ENCODE measurements at regions not wholly inside any gene's neighbourhood (a gene's known extent, or its start where the extent isn't known, plus 50 kb on each side); places are given as distances from the start of the nearest gene placed in this dataset.

- Histone ChIP-seq H2AFZ (ENCODE audit: low read length) (no peak overlapping the region), H3K27ac (ENCODE audit: low read depth, low read length, poor library complexity, severe bottlenecking) (no peak overlapping the region), H3K79me2 (ENCODE audit: insufficient read depth, low read depth, low read length) (no peaks in the 10 kb centered on the region), H3K9me2 (ENCODE audit: insufficient read depth, low read length) (no peaks in the 10 kb centered on the region), H3K4me1 (ENCODE audit: insufficient read depth, low read length, poor library complexity, severe bottlenecking) (no peaks in the 10 kb centered on the region), H3K9me3 (ENCODE audit: low read length) (no peaks in the 10 kb centered on the region), H3K4me2 (ENCODE audit: low read length) (no peak overlapping the region), H4K20me1 (ENCODE audit: insufficient read depth, low read length) (no peaks in the 10 kb centered on the region), H3K4me3 (ENCODE audit: low read depth, low read length, poor library complexity, severe bottlenecking) (no peak overlapping the region), H3K36me3 (ENCODE audit: insufficient read depth, low read length) (no peaks in the 10 kb centered on the region)
- ChIA-PET POLR2A (no interaction called here), CTCF (ENCODE audit: unreplicated experiment) (no interaction called here)
- no TSS peak for BruUV-seq (replicated peaks)
- intact Hi-C loops (cut with micrococcal nuclease; ENCODE audit: unreplicated experiment), result no loop called here
- no peak for DNase-seq (ENCODE audit: low spot score)
- no peak for TF ChIP-seq EZH2phosphoT487 (IDR thresholded peaks at IDR 0.05; ENCODE audit: borderline replicate concordance, low read depth, low read length)
- TF ChIP-seq CTCF (conservative IDR thresholded peaks at IDR 0.05; ENCODE audit: low read length), result no peak
These were observed 431.0 kb upstream of the SLC30A5 start for GRCh38 chr5:68662804-68663307.

GRCh38 chr5:68669864-68670575, 423.8 kb upstream of the SLC30A5 start:
- Histone ChIP-seq H2AFZ (ENCODE audit: low read length) (no peak overlapping the region), H3K79me2 (ENCODE audit: insufficient read depth, low read depth, low read length) (no peaks in the 10 kb centered on the region), H4K20me1 (ENCODE audit: insufficient read depth, low read length) (no peaks in the 10 kb centered on the region), H3K36me3 (ENCODE audit: insufficient read depth, low read length) (no peaks in the 10 kb centered on the region), H3K9me3 (ENCODE audit: low read length) (no peaks in the 10 kb centered on the region), H3K27ac (ENCODE audit: low read depth, low read length, poor library complexity, severe bottlenecking) (no peak overlapping the region), H3K9me2 (ENCODE audit: insufficient read depth, low read length) (no peaks in the 10 kb centered on the region), H3K4me2 (ENCODE audit: low read length) (no peak overlapping the region), H3K4me3 (ENCODE audit: low read depth, low read length, poor library complexity, severe bottlenecking) (no peak overlapping the region), H3K4me1 (ENCODE audit: insufficient read depth, low read length, poor library complexity, severe bottlenecking) (no peaks in the 10 kb centered on the region)
- DNase-seq (ENCODE audit: low spot score), result no peak
- BruUV-seq (replicated peaks), result no TSS peak
- TF ChIP-seq EZH2phosphoT487 (IDR thresholded peaks at IDR 0.05; ENCODE audit: borderline replicate concordance, low read depth, low read length) (no peak), CTCF (conservative IDR thresholded peaks at IDR 0.05; ENCODE audit: low read length) (no peak)
- POLR2A ChIA-PET, result interaction anchor here (0.6 kb wide), 1 partner anchor 486 kb away, joined by 4 read pairs; no protein-coding TSS in a partner anchor
- CTCF ChIA-PET (ENCODE audit: unreplicated experiment), result no interaction called here
- intact Hi-C loops (cut with micrococcal nuclease; ENCODE audit: unreplicated experiment), result no loop called here

- Histone ChIP-seq H3K4me3 (ENCODE audit: low read depth, low read length, poor library complexity, severe bottlenecking) (no peak overlapping the region), H4K20me1 (ENCODE audit: insufficient read depth, low read length) (no peaks in the 10 kb centered on the region), H3K4me1 (ENCODE audit: insufficient read depth, low read length, poor library complexity, severe bottlenecking) (no peaks in the 10 kb centered on the region), H3K4me2 (ENCODE audit: low read length) (no peak overlapping the region), H3K27ac (ENCODE audit: low read depth, low read length, poor library complexity, severe bottlenecking) (no peak overlapping the region), H3K79me2 (ENCODE audit: insufficient read depth, low read depth, low read length) (no peaks in the 10 kb centered on the region), H3K36me3 (ENCODE audit: insufficient read depth, low read length) (no peaks in the 10 kb centered on the region), H2AFZ (ENCODE audit: low read length) (no peak overlapping the region), H3K9me2 (ENCODE audit: insufficient read depth, low read length) (no peaks in the 10 kb centered on the region), H3K9me3 (ENCODE audit: low read length) (no peaks in the 10 kb centered on the region)
- BruUV-seq (replicated peaks), result no TSS peak
- intact Hi-C loops (cut with micrococcal nuclease; ENCODE audit: unreplicated experiment), result no loop called here
- no peak for DNase-seq (ENCODE audit: low spot score)
- TF ChIP-seq EZH2phosphoT487 (IDR thresholded peaks at IDR 0.05; ENCODE audit: borderline replicate concordance, low read depth, low read length), result no peak
- no peak for TF ChIP-seq CTCF (conservative IDR thresholded peaks at IDR 0.05; ENCODE audit: low read length)
- POLR2A ChIA-PET, result interaction anchor here (1.2 kb wide), 1 partner anchor 10 kb away, joined by 3 read pairs; no protein-coding TSS in a partner anchor
- CTCF ChIA-PET (ENCODE audit: unreplicated experiment), result no interaction called here
These were observed 420.6 kb upstream of the SLC30A5 start for GRCh38 chr5:68673106-68673822.
